DOHH2 (cell line): ENCODE measurements at regions not wholly inside any gene's neighbourhood (a gene's known extent, or its start where the extent isn't known, plus 50 kb on each side); places are given as distances from the start of the nearest gene placed in this dataset.

ENCODE experiments used
- CTCF ChIP-seq: fragments of 200-600 bp; sonication (generic); IDR thresholded peaks from one replicate; pipeline ENCODE4 v1.5.1; 2014; ENCODE audit warnings: antibody characterized with exemption, mild to moderate bottlenecking, low read depth, low read length; ENCODE audit not compliant: poor library complexity, severe bottlenecking
- EZH2phosphoT487 ChIP-seq: fragments of 200-600 bp; sonication (generic); IDR thresholded peaks from 2 replicates; pipeline ENCODE4 v1.6.1; 2017; ENCODE audit warnings: borderline replicate concordance, mild to moderate bottlenecking, antibody characterized with exemption, low read length, moderate library complexity, mixed read lengths

GRCh38 chr17:79269620-79270019 is 195.0 kb downstream of the ENGASE start:
- no peak for TF ChIP-seq CTCF
- TF ChIP-seq EZH2phosphoT487: no peak
